CD4-positive, alpha-beta T cell treated with Interleukin-21 for 1 hour (primary cell): ENCODE measurements at regions not wholly inside any gene's neighbourhood (a gene's known extent, or its start where the extent isn't known, plus 50 kb on each side); places are given as distances from the start of the nearest gene placed in this dataset.
A peak's percentile ranks its signal among the peaks of the same experiment; 100 is the strongest.

ENCODE experiments used
- DNase-seq: peaks from one replicate; pipeline ENCODE4 v3.0.0-alpha.2; 2020

DNA sequence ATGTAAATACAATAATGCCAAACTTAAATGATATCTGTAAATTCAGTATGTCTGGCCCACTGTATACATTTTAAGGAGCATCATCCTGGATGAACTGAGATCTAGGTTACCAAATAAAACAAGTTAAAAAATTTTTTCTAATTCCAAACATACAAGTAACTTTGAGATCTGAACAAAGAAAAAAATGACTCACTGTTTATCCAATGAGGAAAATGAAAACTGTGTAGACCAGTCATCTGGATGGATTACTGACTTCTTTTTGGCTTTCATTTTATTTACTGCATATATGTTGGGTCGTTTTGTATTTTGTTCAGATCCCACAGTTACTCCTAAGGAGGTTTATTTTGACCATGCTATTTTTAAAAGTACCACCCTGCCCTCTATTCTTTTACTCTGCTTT, 189.8 kb downstream of the RBM43 start:
- DNase-seq, result no peak

- no peak for DNase-seq
These were observed 190.3 kb downstream of the RBM43 start for GRCh38 chr2:151071382-151071781.

- DNase-seq, result no peak
These were observed 191.4 kb downstream of the RBM43 start for GRCh38 chr2:151070253-151070652.

- no peak for DNase-seq
These were observed 193.8 kb downstream of the RBM43 start for GRCh38 chr2:151067658-151068369.

DNA sequence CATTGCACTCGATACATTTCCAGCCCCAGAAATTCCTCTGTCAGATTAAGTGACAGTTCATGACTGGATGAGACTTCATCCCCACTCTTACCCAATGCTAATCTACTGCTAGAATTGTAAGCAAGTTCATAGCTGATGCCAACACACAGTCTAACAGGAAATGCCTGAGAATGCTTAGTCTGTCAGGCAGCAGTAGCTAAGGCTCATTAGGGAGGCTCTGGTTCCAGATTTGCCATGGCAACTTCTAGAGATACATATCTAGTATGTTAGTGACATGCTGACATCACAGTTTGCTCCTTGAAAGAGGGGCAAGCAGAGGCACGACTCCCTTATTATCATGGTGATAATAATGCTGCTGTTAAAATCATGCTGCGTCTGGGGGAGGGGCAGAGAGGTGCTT, 198.4 kb downstream of the RBM43 start:
- no peak for DNase-seq

GRCh38 chr2:151060287-151060686, 201.4 kb downstream of the RBM43 start:
- no peak for DNase-seq

GRCh38 chr2:151056870-151057269, 204.8 kb downstream of the RBM43 start:
- DNase-seq, result no peak

GRCh38 chr2:151053661-151053990, 208.0 kb downstream of the RBM43 start:
- no peak for DNase-seq

- no peak for DNase-seq
These were observed 208.6 kb downstream of the RBM43 start for GRCh38 chr2:151052850-151053660.

GRCh38 chr2:151051574-151052220, 210.0 kb downstream of the RBM43 start:
- DNase-seq, result peak; percentile 44

- no peak for DNase-seq
These were observed 211.9 kb downstream of the RBM43 start for GRCh38 chr2:151049746-151050145.

GRCh38 chr2:151048331-151049054, 213.2 kb downstream of the RBM43 start:
- DNase-seq, result no peak

- DNase-seq, result no peak
These were observed 218.2 kb downstream of the RBM43 start for GRCh38 chr2:151043484-151043883.

DNA sequence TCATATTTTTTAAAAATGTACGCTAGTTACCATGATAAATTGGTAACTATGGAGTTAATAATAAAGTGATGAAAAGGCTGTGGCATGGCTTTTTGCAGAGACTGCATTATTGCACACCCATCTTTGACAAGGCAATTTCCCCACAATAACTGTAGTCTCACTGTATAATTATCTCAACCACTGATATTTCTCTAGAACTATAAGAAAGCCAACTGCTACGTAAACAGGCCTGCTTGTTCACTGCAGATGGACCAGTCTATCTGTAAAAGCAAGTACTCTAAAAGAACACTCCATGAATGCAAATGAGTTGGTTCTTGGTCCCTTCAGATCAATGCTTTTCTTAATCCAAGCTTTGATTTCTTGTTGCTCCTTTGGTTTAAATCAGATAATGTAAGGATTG, 218.7 kb downstream of the RBM43 start:
- no peak for DNase-seq

- DNase-seq, result no peak
These were observed 221.6 kb downstream of the RBM43 start for GRCh38 chr2:151040039-151040438.

DNA sequence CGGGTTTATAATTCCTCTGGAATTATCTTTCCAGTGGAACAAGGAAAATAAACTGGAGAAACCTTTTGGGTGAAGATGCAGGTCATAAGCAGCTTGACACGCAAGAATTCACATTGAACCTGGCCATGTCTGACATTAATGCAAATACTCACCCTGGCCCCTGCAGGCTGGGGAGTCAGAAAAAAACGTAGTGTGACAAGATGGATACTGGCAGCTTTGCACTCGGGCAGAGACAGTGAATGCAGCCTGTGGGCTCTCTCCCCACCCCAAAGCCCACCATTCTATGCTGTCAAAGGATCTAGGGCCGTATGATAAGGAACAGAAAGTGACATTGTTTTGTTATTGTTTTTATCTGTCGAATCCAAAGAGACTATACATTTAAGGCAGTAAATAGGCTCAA, 223.1 kb downstream of the RBM43 start:
- no peak for DNase-seq

DNA sequence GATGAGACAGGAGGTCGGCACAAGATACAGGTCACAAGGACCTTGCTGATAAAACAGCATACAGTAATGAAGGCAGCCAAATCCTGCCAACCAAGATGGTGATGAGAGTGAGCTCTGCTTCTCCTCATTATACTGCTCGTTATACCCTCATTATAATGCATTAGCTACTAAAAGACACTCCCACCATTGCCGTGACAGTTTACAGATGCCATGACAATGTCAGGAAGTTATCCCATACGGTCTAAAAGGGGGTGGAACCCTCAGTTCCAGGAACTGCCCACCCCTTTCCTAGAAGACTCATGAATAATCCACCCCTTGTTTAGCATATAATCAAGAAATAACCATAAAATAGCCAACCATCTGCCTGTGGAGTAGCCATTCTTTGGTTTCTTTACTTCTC, 224.2 kb downstream of the RBM43 start:
- no peak for DNase-seq

DNA sequence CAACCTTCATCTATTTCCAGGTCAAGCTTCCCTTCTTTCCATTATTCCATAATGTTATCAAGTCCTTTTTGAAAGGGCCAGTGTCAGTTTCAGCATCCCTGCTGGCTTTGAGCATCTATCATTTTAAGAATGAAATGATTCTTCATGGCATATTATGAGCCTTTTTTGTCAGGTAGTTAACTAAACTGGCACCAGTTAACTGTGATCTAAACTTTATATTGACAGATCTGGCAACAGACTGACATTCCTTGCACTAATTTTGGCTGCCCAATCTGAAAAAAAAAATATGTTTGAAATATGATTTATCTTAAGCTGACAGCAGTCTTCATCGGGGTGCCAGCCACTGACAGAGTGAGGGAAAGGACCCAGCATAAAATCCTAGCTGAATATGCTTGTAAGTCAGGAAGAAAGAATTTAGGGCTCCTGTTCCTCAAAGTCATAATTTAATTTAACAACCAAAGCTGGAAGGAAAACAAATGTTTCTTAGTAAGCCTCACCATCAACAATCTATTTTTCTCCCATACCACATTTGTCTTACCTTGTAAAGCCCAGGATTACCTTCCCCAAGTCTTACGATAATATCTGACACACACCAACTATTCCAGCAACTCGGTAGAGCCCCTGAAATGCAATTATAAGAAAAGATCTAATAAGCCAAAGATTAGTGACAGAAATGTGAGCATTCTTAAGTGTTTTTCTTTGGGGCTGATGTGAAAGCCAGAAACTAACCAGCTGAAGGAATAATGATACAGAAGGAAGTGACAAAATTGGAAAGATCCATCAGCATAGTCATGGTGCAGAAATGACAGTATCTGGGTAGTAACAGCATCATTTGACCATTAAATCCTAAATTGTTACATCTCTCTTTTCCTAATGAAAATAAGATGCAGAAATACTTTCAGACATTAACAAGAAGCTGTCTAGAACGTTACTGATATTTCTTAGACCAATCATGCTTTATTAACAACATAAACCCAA, 228.1 kb downstream of the RBM43 start:
- no peak for DNase-seq

- DNase-seq, result no peak
These were observed 228.9 kb downstream of the RBM43 start for GRCh38 chr2:151032741-151033191.

GRCh38 chr2:151030663-151031230, 230.9 kb downstream of the RBM43 start:
- no peak for DNase-seq

GRCh38 chr2:151029406-151030157, 232.1 kb downstream of the RBM43 start:
- DNase-seq, result no peak
